Stimulated activated naive CD8-positive, alpha-beta T cell treated with anti-CD3 and anti-CD28 coated beads, Interleukin-15, Interleukin-2, amounts not matched to agents 100 ng/mL and 50 ng/mL, for 24 hours (primary cell): ENCODE measurements at regions not wholly inside any gene's neighbourhood (a gene's known extent, or its start where the extent isn't known, plus 50 kb on each side); places are given as distances from the start of the nearest gene placed in this dataset.

Experiments used
- H3K27ac Mint-ChIP-seq: one replicate; pipeline ENCODE4 v1.8.0; 2021; ENCODE audit warnings: mild to moderate bottlenecking, mixed read lengths
- H3K27me3 Mint-ChIP-seq: one replicate; pipeline ENCODE4 v1.8.0; 2021; ENCODE audit warnings: mixed read lengths
- H3K36me3 Mint-ChIP-seq: one replicate; pipeline ENCODE4 v1.8.0; 2021; ENCODE audit warnings: low read depth, mixed read lengths
- H3K4me1 Mint-ChIP-seq: one replicate; pipeline ENCODE4 v1.8.0; 2021; ENCODE audit warnings: low read depth, mixed read lengths
- H3K4me3 Mint-ChIP-seq: one replicate; pipeline ENCODE4 v1.8.0; 2021; ENCODE audit warnings: mild to moderate bottlenecking, mixed read lengths
- H3K9me3 Mint-ChIP-seq: one replicate; pipeline ENCODE4 v1.8.0; 2021; ENCODE audit warnings: mixed read lengths

GRCh38 chr1:29642519-29642918 is 406.2 kb downstream of the PTPRU start:
- no peak overlapping the region for H3K27ac Mint-ChIP-seq
- H3K4me1 Mint-ChIP-seq, result no peaks in the 10 kb centered on the region
- no peak overlapping the region for H3K4me3 Mint-ChIP-seq
- no peaks in the 10 kb centered on the region for H3K9me3 Mint-ChIP-seq
- peaks cover 10% of the 10 kb centered on the region for H3K27me3 Mint-ChIP-seq
- no peaks in the 10 kb centered on the region for H3K36me3 Mint-ChIP-seq

- H3K4me1 Mint-ChIP-seq, result no peaks in the 10 kb centered on the region
- H3K27ac Mint-ChIP-seq, result no peak overlapping the region
- peaks cover 10% of the 10 kb centered on the region for H3K27me3 Mint-ChIP-seq
- no peaks in the 10 kb centered on the region for H3K36me3 Mint-ChIP-seq
- no peaks in the 10 kb centered on the region for H3K9me3 Mint-ChIP-seq
- no peak overlapping the region for H3K4me3 Mint-ChIP-seq
Observed at GRCh38 chr1:29641921-29642320, 405.6 kb downstream of the PTPRU start.

GRCh38 chr1:29640428-29640785 is 404.1 kb downstream of the PTPRU start:
- Mint-ChIP-seq H3K4me1 (no peaks in the 10 kb centered on the region), H3K27ac (no peak overlapping the region), H3K36me3 (no peaks in the 10 kb centered on the region), H3K27me3 (peaks cover 13% of the 10 kb centered on the region), H3K9me3 (no peaks in the 10 kb centered on the region), H3K4me3 (no peak overlapping the region)

- H3K9me3 Mint-ChIP-seq, result no peaks in the 10 kb centered on the region
- no peaks in the 10 kb centered on the region for H3K4me1 Mint-ChIP-seq
- H3K27me3 Mint-ChIP-seq, result peaks cover 9% of the 10 kb centered on the region
- no peak overlapping the region for H3K27ac Mint-ChIP-seq
- H3K4me3 Mint-ChIP-seq, result no peak overlapping the region
- no peaks in the 10 kb centered on the region for H3K36me3 Mint-ChIP-seq
Observed at GRCh38 chr1:29639741-29640427, 403.6 kb downstream of the PTPRU start.

- Mint-ChIP-seq H3K27ac (no peak overlapping the region), H3K36me3 (no peaks in the 10 kb centered on the region), H3K9me3 (no peaks in the 10 kb centered on the region), H3K4me1 (no peaks in the 10 kb centered on the region), H3K27me3 (peaks cover 9% of the 10 kb centered on the region), H3K4me3 (no peak overlapping the region)
Observed at GRCh38 chr1:29639156-29639736, 402.9 kb downstream of the PTPRU start.

- Mint-ChIP-seq H3K36me3 (no peaks in the 10 kb centered on the region), H3K27me3 (peaks cover 9% of the 10 kb centered on the region), H3K27ac (no peak overlapping the region), H3K4me3 (no peak overlapping the region), H3K4me1 (no peaks in the 10 kb centered on the region), H3K9me3 (no peaks in the 10 kb centered on the region)
Observed at GRCh38 chr1:29638281-29638680, 402.0 kb downstream of the PTPRU start.

- no peaks in the 10 kb centered on the region for H3K4me1 Mint-ChIP-seq
- H3K27ac Mint-ChIP-seq, result no peak overlapping the region
- no peaks in the 10 kb centered on the region for H3K36me3 Mint-ChIP-seq
- no peak overlapping the region for H3K4me3 Mint-ChIP-seq
- no peaks in the 10 kb centered on the region for H3K9me3 Mint-ChIP-seq
- H3K27me3 Mint-ChIP-seq, result peaks cover 9% of the 10 kb centered on the region
Observed at GRCh38 chr1:29636936-29637335, 400.6 kb downstream of the PTPRU start.

GRCh38 chr1:29635501-29636263 is 399.4 kb downstream of the PTPRU start:
- no peak overlapping the region for H3K27ac Mint-ChIP-seq
- peaks cover 5% of the 10 kb centered on the region for H3K27me3 Mint-ChIP-seq
- no peak overlapping the region for H3K4me3 Mint-ChIP-seq
- H3K36me3 Mint-ChIP-seq, result no peaks in the 10 kb centered on the region
- no peaks in the 10 kb centered on the region for H3K9me3 Mint-ChIP-seq
- no peaks in the 10 kb centered on the region for H3K4me1 Mint-ChIP-seq

- Mint-ChIP-seq H3K27ac (no peak overlapping the region), H3K27me3 (peaks cover 5% of the 10 kb centered on the region), H3K9me3 (no peaks in the 10 kb centered on the region), H3K4me3 (no peak overlapping the region), H3K4me1 (no peaks in the 10 kb centered on the region), H3K36me3 (no peaks in the 10 kb centered on the region)
Observed at GRCh38 chr1:29634746-29635335, 398.5 kb downstream of the PTPRU start.

- H3K27ac Mint-ChIP-seq, result no peak overlapping the region
Observed at GRCh38 chr1:29634324-29634723, 398.0 kb downstream of the PTPRU start.

GRCh38 chr1:29633771-29634170 is 397.4 kb downstream of the PTPRU start:
- no peaks in the 10 kb centered on the region for H3K4me1 Mint-ChIP-seq
- no peaks in the 10 kb centered on the region for H3K36me3 Mint-ChIP-seq
- H3K27ac Mint-ChIP-seq, result no peak overlapping the region
- H3K27me3 Mint-ChIP-seq, result peaks cover 5% of the 10 kb centered on the region
- H3K4me3 Mint-ChIP-seq, result no peak overlapping the region
- H3K9me3 Mint-ChIP-seq, result no peaks in the 10 kb centered on the region

More at GRCh38 chr1:29634324-29634723, 398.0 kb downstream of the PTPRU start:
- Mint-ChIP-seq H3K4me1 (no peaks in the 10 kb centered on the region), H3K9me3 (no peaks in the 10 kb centered on the region), H3K4me3 (no peak overlapping the region), H3K27me3 (peaks cover 5% of the 10 kb centered on the region), H3K36me3 (no peaks in the 10 kb centered on the region)

- Mint-ChIP-seq H3K27ac (no peak overlapping the region), H3K9me3 (no peaks in the 10 kb centered on the region), H3K4me1 (no peaks in the 10 kb centered on the region), H3K4me3 (no peak overlapping the region), H3K36me3 (no peaks in the 10 kb centered on the region), H3K27me3 (peaks cover 5% of the 10 kb centered on the region)
Observed at GRCh38 chr1:29632806-29633615, 396.7 kb downstream of the PTPRU start.

- Mint-ChIP-seq H3K4me1 (no peaks in the 10 kb centered on the region), H3K27ac (no peak overlapping the region), H3K36me3 (no peaks in the 10 kb centered on the region), H3K9me3 (no peaks in the 10 kb centered on the region), H3K27me3 (peaks cover 5% of the 10 kb centered on the region), H3K4me3 (no peak overlapping the region)
Observed at GRCh38 chr1:29631836-29632805, 395.8 kb downstream of the PTPRU start.

GRCh38 chr1:29631361-29631760 is 395.0 kb downstream of the PTPRU start:
- Mint-ChIP-seq H3K4me3 (no peak overlapping the region), H3K9me3 (no peaks in the 10 kb centered on the region), H3K27me3 (peaks cover 10% of the 10 kb centered on the region), H3K4me1 (no peaks in the 10 kb centered on the region), H3K27ac (no peak overlapping the region), H3K36me3 (no peaks in the 10 kb centered on the region)
